PC-3 (cell line): ENCODE measurements at regions not wholly inside any gene's neighbourhood (a gene's known extent, or its start where the extent isn't known, plus 50 kb on each side); places are given as distances from the start of the nearest gene placed in this dataset.

Experiments
- CTCF ChIP-seq: fragments of 300-600 bp; sonication (generic); conservative IDR thresholded peaks from 2 replicates; pipeline ENCODE4 v1.5.1; 2017; ENCODE audit warnings: antibody characterized with exemption, low read depth, mild to moderate bottlenecking, low read length
- EZH2phosphoT487 ChIP-seq: fragments of 300-600 bp; sonication (generic); IDR thresholded peaks from 2 replicates; pipeline ENCODE4 v1.6.1; 2018; ENCODE audit warnings: mild to moderate bottlenecking, antibody characterized with exemption, low read length, borderline replicate concordance

- TF ChIP-seq CTCF, result no peak
- no peak for TF ChIP-seq EZH2phosphoT487
Observed at GRCh38 chr2:16506366-16506765, 159.3 kb downstream of the CYRIA start.
